ENCODE measurements at regions not wholly inside any gene's neighbourhood (a gene's known extent, or its start where the extent isn't known, plus 50 kb on each side); places are given as distances from the start of the nearest gene placed in this dataset. TPM values are rescaled to one million over a fixed set of nuclear protein-coding genes. Genes with fewer than 3 reads are reported as not detected.

- Histone ChIP-seq H3K9me2 (ENCODE audit: insufficient read depth) (no peaks in the 10 kb centered on the region), H3K4me1 (ENCODE audit: insufficient read depth) (peaks cover 13% of the 10 kb centered on the region; the same call in 1 of the 2 replicates), H3K4me2 (ENCODE audit: unreplicated experiment) (no peak overlapping the region), H4K20me1 (ENCODE audit: insufficient read depth) (no peaks in the 10 kb centered on the region), H3K4me3 (no peak overlapping the region), H3K36me3 (ENCODE audit: low read depth) (no peaks in the 10 kb centered on the region), H2AFZ (no peak overlapping the region), H3K27ac (no peak overlapping the region), H3K79me2 (ENCODE audit: insufficient read depth) (no peaks in the 10 kb centered on the region), H3F3A (ENCODE audit: insufficient read depth) (no peaks in the 10 kb centered on the region), H3K9ac (no peak overlapping the region), H3K27me3 (replicated peaks; ENCODE audit: insufficient read depth) (no peaks in the 10 kb centered on the region), H3K9me3 (ENCODE audit: low read depth) (no peaks in the 10 kb centered on the region)
- TF ChIP-seq EZH2phosphoT487 (IDR thresholded peaks at IDR 0.05; ENCODE audit: insufficient read depth, low read depth) (no peak), EZH2 (IDR thresholded peaks at IDR 0.05; ENCODE audit: insufficient read depth, poor library complexity, severe bottlenecking) (no peak)
- no peak for DNase-seq
- WGBS, 2 experiments (ENCODE audit: low coverage in 1 of 2, low lambda C conversion rate in 2 of 2, missing lambda C conversion rate in 2 of 2) = 82 to 90% methylated on average over 1 of the region's 1 CpG
- in situ Hi-C loops (cut with MboI) = no loop called here
Observed at GRCh38 chr6:137815692-137816091, 51.4 kb upstream of the TNFAIP3 start.

- Histone ChIP-seq H3K27me3 (replicated peaks; ENCODE audit: insufficient read depth) (no peaks in the 10 kb centered on the region), H3K9ac (no peak overlapping the region), H3K4me2 (ENCODE audit: unreplicated experiment) (no peak overlapping the region), H3K9me2 (ENCODE audit: insufficient read depth) (no peaks in the 10 kb centered on the region), H2AFZ (no peak overlapping the region), H3K27ac (no peak overlapping the region), H3K36me3 (ENCODE audit: low read depth) (no peaks in the 10 kb centered on the region), H3F3A (ENCODE audit: insufficient read depth) (no peaks in the 10 kb centered on the region), H3K9me3 (ENCODE audit: low read depth) (no peaks in the 10 kb centered on the region), H3K4me1 (ENCODE audit: insufficient read depth) (peaks cover 16% of the 10 kb centered on the region; the same call in 1 of the 2 replicates), H3K79me2 (ENCODE audit: insufficient read depth) (no peaks in the 10 kb centered on the region), H3K4me3 (no peak overlapping the region), H4K20me1 (ENCODE audit: insufficient read depth) (no peaks in the 10 kb centered on the region)
- no peak for TF ChIP-seq EZH2phosphoT487 (IDR thresholded peaks at IDR 0.05; ENCODE audit: insufficient read depth, low read depth)
- TF ChIP-seq EZH2 (IDR thresholded peaks at IDR 0.05; ENCODE audit: insufficient read depth, poor library complexity, severe bottlenecking) = no peak
- DNase-seq = no peak
- in situ Hi-C loops (cut with MboI) = no loop called here
- 69 to 70% methylated on average over 6 of the region's 6 CpGs for WGBS, 2 experiments (ENCODE audit: low coverage in 1 of 2, low lambda C conversion rate in 2 of 2, missing lambda C conversion rate in 2 of 2)
Observed at GRCh38 chr6:137816133-137816579, 50.9 kb upstream of the TNFAIP3 start.

- DNase-seq = no peak
- in situ Hi-C loops (cut with MboI) = no loop called here
- Histone ChIP-seq H3K9me2 (ENCODE audit: insufficient read depth) (no peaks in the 10 kb centered on the region), H3K9ac (no peak overlapping the region), H4K20me1 (ENCODE audit: insufficient read depth) (no peaks in the 10 kb centered on the region), H3K4me3 (no peak overlapping the region), H3K4me2 (ENCODE audit: unreplicated experiment) (no peak overlapping the region), H3K36me3 (ENCODE audit: low read depth) (no peaks in the 10 kb centered on the region), H3K27ac (no peak overlapping the region), H3F3A (ENCODE audit: insufficient read depth) (no peaks in the 10 kb centered on the region), H3K79me2 (ENCODE audit: insufficient read depth) (no peaks in the 10 kb centered on the region), H3K4me1 (ENCODE audit: insufficient read depth) (peaks cover 12% of the 10 kb centered on the region; the same call in 1 of the 2 replicates), H3K27me3 (replicated peaks; ENCODE audit: insufficient read depth) (no peaks in the 10 kb centered on the region), H2AFZ (no peak overlapping the region), H3K9me3 (ENCODE audit: low read depth) (no peaks in the 10 kb centered on the region)
- WGBS, 2 experiments (ENCODE audit: low coverage in 1 of 2, low lambda C conversion rate in 2 of 2, missing lambda C conversion rate in 2 of 2) = 78 to 85% methylated on average over 8 of the region's 8 CpGs
- TF ChIP-seq EZH2 (IDR thresholded peaks at IDR 0.05; ENCODE audit: insufficient read depth, poor library complexity, severe bottlenecking) = no peak
- no peak for TF ChIP-seq EZH2phosphoT487 (IDR thresholded peaks at IDR 0.05; ENCODE audit: insufficient read depth, low read depth)
Observed at GRCh38 chr6:137816688-137817618, 50.1 kb upstream of the TNFAIP3 start.

Small RNAs in the stretch of these regions (small RNA-seq; reads per million reads assigned to genes)
- gene RF00019 (ENCODE audit: low read depth, low replicate concordance) = not detected

Data from GM23248 (cell line).